ENCODE measurements at regions not wholly inside any gene's neighbourhood (a gene's known extent, or its start where the extent isn't known, plus 50 kb on each side); places are given as distances from the start of the nearest gene placed in this dataset.

- TF ChIP-seq, protein P1, sequence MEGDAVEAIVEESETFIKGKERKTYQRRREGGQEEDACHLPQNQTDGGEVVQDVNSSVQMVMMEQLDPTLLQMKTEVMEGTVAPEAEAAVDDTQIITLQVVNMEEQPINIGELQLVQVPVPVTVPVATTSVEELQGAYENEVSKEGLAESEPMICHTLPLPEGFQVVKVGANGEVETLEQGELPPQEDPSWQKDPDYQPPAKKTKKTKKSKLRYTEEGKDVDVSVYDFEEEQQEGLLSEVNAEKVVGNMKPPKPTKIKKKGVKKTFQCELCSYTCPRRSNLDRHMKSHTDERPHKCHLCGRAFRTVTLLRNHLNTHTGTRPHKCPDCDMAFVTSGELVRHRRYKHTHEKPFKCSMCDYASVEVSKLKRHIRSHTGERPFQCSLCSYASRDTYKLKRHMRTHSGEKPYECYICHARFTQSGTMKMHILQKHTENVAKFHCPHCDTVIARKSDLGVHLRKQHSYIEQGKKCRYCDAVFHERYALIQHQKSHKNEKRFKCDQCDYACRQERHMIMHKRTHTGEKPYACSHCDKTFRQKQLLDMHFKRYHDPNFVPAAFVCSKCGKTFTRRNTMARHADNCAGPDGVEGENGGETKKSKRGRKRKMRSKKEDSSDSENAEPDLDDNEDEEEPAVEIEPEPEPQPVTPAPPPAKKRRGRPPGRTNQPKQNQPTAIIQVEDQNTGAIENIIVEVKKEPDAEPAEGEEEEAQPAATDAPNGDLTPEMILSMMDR (IDR thresholded peaks at IDR 0.05): no peak
- no peak for TF ChIP-seq EP300 (IDR thresholded peaks at IDR 0.05)
Measured at GRCh38 chr12:75937486-75937885, 94.1 kb downstream of the PHLDA1 start.
